Smooth muscle cell (in vitro differentiated cells): ENCODE measurements at regions not wholly inside any gene's neighbourhood (a gene's known extent, or its start where the extent isn't known, plus 50 kb on each side); places are given as distances from the start of the nearest gene placed in this dataset.

ENCODE experiments used
- DNase-seq: peaks from one replicate; lab custom pipeline; 2025; ENCODE audit not compliant: unreplicated experiment; lab: John Stamatoyannopoulos, UW
- H2AFZ ChIP-seq: fragments of 200-600 bp; sonication (generic); 2 replicates; pipeline ENCODE4 v1.6.0; 2016; ENCODE audit warnings: antibody characterized with exemption, low read depth, mild to moderate bottlenecking
- H3F3A ChIP-seq: fragments of 200-600 bp; sonication (generic); 2 replicates; pipeline ENCODE4 v1.6.0; 2017; ENCODE audit warnings: antibody characterized with exemption, low read depth
- H3K27ac ChIP-seq: fragments of 200-600 bp; sonication (generic); 2 replicates; pipeline ENCODE4 v1.5.1; 2016; ENCODE audit warnings: low read depth, mild to moderate bottlenecking
- H3K27me3 ChIP-seq: fragments of 200-600 bp; sonication (generic); 2 replicates; pipeline ENCODE4 v1.6.1; 2016; ENCODE audit warnings: low read depth, mild to moderate bottlenecking
- H3K36me3 ChIP-seq: fragments of 200-600 bp; sonication (generic); 2 replicates; pipeline ENCODE4 v1.5.1; 2016; ENCODE audit warnings: low read depth
- H3K4me1 ChIP-seq: fragments of 200-600 bp; sonication (generic); 2 replicates; pipeline ENCODE4 v1.5.1; 2016; ENCODE audit warnings: low read depth
- H3K4me2 ChIP-seq: fragments of 200-600 bp; sonication (generic); 2 replicates; pipeline ENCODE4 v1.6.0; 2016; ENCODE audit warnings: mild to moderate bottlenecking
- H3K4me3 ChIP-seq: fragments of 200-600 bp; sonication (generic); 2 replicates; pipeline ENCODE4 v1.5.1; 2016; ENCODE audit warnings: mild to moderate bottlenecking
- H3K79me2 ChIP-seq: fragments of 200-600 bp; sonication (generic); 2 replicates; pipeline ENCODE4 v1.6.0; 2016; ENCODE audit warnings: low read depth, mild to moderate bottlenecking
- H3K9ac ChIP-seq: fragments of 200-600 bp; sonication (generic); 2 replicates; pipeline ENCODE4 v1.6.0; 2016; ENCODE audit warnings: low read depth
- H3K9me3 ChIP-seq: fragments of 200-600 bp; sonication (generic); replicated peaks from 2 replicates; pipeline ENCODE4 v1.5.1; 2016; ENCODE audit warnings: low read depth
- H4K20me1 ChIP-seq: fragments of 200-600 bp; sonication (generic); 2 replicates; pipeline ENCODE4 v1.6.0; 2016; ENCODE audit warnings: low read depth
- WGBS: methylation state at CpG from one replicate; pipeline ENCODE4 v1.1.7; 2016; ENCODE audit warnings: low lambda C conversion rate; 5-methylcytosine and 5-hydroxymethylcytosine counted together
- TF ChIP-seq, protein P1 (sequence below): fragments of 200-600 bp; sonication (generic); IDR thresholded peaks from 2 replicates; pipeline ENCODE4 v1.5.1; 2017; ENCODE audit warnings: borderline replicate concordance, mild to moderate bottlenecking, antibody characterized with exemption; ENCODE audit not compliant: insufficient read depth, poor library complexity, severe bottlenecking

DNA sequence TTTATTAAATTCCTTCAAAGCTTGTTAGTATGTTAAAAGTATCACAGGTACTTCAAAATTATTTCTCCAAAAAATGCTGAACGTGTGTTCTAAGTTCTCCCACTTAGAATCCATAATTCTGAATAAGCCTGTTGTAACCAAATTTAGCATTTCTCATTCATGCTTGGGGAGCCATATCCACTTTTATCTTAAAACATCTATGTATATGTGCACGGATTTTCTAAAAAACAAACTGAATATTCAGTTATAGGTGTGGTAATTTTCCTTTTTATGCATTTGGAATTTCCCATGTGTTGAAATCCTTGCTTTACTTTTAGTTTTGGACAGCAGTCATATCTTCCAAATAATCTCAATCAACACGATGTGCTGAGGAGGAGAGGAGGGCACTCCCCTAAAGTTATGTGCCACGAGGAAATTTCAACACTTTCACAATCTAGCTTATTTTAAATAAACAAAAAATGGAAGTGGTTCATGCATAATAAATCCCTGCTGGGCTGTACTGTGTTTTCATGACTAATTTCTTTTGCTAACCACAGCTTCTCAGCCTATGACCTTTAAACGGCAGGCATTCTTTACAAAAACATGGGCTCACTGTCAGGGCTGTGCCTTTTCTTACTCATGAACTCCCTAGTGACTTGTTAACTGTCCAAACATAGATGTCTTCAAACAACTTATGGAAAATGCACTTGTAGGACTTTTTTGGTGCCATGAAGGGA, 380.3 kb upstream of the SEMA3C start:
- Histone ChIP-seq H3K27me3 (no peaks in the 10 kb centered on the region), H3K9ac (peak overlapping the region; percentile 22), H3K4me2 (peak overlapping the region; percentile 75), H4K20me1 (no peaks in the 10 kb centered on the region), H3K9me3 (no peaks in the 10 kb centered on the region), H2AFZ (peak overlapping the region; percentile 1), H3K79me2 (no peaks in the 10 kb centered on the region), H3K4me1 (peaks cover 4% of the 10 kb centered on the region), H3K4me3 (peak overlapping the region; percentile 9), H3K27ac (peak overlapping the region; percentile 84), H3K36me3 (no peaks in the 10 kb centered on the region), H3F3A (no peaks in the 10 kb centered on the region)
- no peak for DNase-seq
- TF ChIP-seq, protein P1, sequence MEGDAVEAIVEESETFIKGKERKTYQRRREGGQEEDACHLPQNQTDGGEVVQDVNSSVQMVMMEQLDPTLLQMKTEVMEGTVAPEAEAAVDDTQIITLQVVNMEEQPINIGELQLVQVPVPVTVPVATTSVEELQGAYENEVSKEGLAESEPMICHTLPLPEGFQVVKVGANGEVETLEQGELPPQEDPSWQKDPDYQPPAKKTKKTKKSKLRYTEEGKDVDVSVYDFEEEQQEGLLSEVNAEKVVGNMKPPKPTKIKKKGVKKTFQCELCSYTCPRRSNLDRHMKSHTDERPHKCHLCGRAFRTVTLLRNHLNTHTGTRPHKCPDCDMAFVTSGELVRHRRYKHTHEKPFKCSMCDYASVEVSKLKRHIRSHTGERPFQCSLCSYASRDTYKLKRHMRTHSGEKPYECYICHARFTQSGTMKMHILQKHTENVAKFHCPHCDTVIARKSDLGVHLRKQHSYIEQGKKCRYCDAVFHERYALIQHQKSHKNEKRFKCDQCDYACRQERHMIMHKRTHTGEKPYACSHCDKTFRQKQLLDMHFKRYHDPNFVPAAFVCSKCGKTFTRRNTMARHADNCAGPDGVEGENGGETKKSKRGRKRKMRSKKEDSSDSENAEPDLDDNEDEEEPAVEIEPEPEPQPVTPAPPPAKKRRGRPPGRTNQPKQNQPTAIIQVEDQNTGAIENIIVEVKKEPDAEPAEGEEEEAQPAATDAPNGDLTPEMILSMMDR, result no peak
- WGBS, result 19% methylated on average over 5 of the region's 5 CpGs

DNA sequence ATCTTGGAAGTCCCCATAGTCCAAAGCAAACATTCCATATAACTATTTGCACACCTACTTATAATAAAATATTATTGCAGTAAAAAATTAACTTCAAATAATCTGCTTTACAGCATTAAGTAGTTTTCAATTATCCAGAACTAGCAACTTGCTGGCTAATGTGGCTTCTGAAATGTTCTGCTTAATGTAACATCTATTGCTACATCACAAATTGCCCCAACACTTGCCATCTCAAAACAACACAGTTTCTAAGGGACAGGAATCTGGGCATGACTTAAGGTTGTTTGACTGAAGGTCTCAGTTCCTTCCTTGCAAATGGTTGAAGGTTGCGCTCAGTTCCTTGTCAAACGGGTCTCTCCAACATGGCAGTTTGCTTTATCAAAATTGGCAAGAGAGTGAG, 378.5 kb upstream of the SEMA3C start:
- no peaks in the 10 kb centered on the region for H4K20me1 ChIP-seq
- TF ChIP-seq, protein P1, result no peak
- no peaks in the 10 kb centered on the region for H3K79me2 ChIP-seq
- WGBS, result 48% methylated on average over 2 of the region's 2 CpGs
- no peak overlapping the region for H2AFZ ChIP-seq
- no peak for DNase-seq
- H3K9ac ChIP-seq, result no peak overlapping the region
- no peaks in the 10 kb centered on the region for H3K27me3 ChIP-seq
- H3K27ac ChIP-seq, result no peak overlapping the region
- no peaks in the 10 kb centered on the region for H3K9me3 ChIP-seq
- no peaks in the 10 kb centered on the region for H3K36me3 ChIP-seq
- H3K4me3 ChIP-seq, result no peak overlapping the region
- peaks cover 4% of the 10 kb centered on the region for H3K4me1 ChIP-seq
- no peak overlapping the region for H3K4me2 ChIP-seq
- no peaks in the 10 kb centered on the region for H3F3A ChIP-seq

DNA sequence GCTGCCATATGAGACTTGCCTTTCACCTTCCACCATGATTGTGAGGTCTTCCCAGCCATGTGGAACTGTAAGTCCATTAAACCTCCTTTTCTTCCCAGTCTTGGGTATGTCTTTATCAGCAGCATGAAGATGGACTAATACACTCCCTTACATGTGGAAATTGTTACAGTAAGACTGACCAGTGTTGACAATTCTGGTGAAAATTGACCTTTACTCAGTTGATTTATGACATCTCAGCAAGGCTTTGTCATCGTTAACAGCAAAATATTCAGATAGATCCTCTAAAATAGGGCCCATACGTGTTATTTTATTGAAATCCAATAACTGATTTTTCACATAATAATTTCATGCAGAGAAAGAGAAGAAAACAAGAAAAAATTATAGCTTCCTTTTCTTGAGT, 377.9 kb upstream of the SEMA3C start:
- no peaks in the 10 kb centered on the region for H3K36me3 ChIP-seq
- H2AFZ ChIP-seq, result no peak overlapping the region
- no peaks in the 10 kb centered on the region for H3K9me3 ChIP-seq
- no peak overlapping the region for H3K4me3 ChIP-seq
- H3K9ac ChIP-seq, result no peak overlapping the region
- H3K79me2 ChIP-seq, result no peaks in the 10 kb centered on the region
- no peak for DNase-seq
- WGBS, result 80% methylated on average over 2 of the region's 2 CpGs
- no peak overlapping the region for H3K4me2 ChIP-seq
- no peaks in the 10 kb centered on the region for H3K27me3 ChIP-seq
- no peaks in the 10 kb centered on the region for H4K20me1 ChIP-seq
- H3F3A ChIP-seq, result no peaks in the 10 kb centered on the region
- no peak overlapping the region for H3K27ac ChIP-seq
- TF ChIP-seq, protein P1, result no peak
- peaks cover 4% of the 10 kb centered on the region for H3K4me1 ChIP-seq
